ENCODE measurements at regions not wholly inside any gene's neighbourhood (a gene's known extent, or its start where the extent isn't known, plus 50 kb on each side); places are given as distances from the start of the nearest gene placed in this dataset.

DNA sequence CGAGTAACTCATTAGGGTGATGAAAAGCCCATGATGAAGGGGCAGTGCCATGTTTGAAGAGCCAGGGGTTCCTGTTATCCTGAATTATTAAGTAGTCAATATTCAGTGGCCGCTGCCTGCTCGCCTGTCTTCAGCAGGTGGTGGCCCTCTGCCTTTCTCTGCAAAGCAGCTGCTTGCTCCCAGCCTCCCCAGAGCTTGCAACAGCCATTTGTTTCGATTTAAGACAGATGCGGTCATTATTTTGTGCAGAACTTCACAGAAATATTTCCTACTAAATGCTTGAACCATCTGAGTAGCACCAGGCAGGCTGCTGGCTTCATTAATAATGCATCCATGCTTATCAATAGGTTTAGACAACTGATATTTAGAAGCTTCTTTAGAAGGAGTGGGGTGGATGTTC, 104.3 kb upstream of the TTC29 start:
- DNase-seq (ENCODE audit: low read depth): no peak
- no peak overlapping the region for H3K4me3 ChIP-seq (ENCODE audit: low read depth, low read length)
- TF ChIP-seq, protein P1, sequence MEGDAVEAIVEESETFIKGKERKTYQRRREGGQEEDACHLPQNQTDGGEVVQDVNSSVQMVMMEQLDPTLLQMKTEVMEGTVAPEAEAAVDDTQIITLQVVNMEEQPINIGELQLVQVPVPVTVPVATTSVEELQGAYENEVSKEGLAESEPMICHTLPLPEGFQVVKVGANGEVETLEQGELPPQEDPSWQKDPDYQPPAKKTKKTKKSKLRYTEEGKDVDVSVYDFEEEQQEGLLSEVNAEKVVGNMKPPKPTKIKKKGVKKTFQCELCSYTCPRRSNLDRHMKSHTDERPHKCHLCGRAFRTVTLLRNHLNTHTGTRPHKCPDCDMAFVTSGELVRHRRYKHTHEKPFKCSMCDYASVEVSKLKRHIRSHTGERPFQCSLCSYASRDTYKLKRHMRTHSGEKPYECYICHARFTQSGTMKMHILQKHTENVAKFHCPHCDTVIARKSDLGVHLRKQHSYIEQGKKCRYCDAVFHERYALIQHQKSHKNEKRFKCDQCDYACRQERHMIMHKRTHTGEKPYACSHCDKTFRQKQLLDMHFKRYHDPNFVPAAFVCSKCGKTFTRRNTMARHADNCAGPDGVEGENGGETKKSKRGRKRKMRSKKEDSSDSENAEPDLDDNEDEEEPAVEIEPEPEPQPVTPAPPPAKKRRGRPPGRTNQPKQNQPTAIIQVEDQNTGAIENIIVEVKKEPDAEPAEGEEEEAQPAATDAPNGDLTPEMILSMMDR (conservative IDR thresholded peaks at IDR 0.05; ENCODE audit: low read depth, low read length): no peak

DNA sequence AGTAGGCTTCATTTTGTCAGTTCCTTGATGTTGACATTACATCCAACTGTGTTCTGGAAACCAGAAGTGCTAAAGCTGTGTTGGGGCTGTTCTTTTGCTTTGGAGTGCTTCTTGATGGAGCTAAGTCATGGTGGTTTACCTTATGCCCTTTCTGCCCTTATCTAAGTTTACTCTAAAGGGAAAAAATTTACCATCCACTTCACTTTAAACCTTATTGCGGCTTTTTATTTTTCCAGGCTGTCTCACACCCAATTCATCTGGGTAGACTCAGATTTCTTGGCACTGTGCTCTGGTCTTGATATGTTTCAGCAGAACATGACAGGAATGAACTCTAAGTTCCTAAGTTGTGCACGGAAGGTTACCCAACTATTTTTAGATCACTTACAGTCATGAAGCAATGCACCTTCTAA, 104.7 kb upstream of the TTC29 start:
- DNase-seq (ENCODE audit: low read depth): no peak
- TF ChIP-seq, protein P1 (conservative IDR thresholded peaks at IDR 0.05; ENCODE audit: low read depth, low read length): no peak

DNA sequence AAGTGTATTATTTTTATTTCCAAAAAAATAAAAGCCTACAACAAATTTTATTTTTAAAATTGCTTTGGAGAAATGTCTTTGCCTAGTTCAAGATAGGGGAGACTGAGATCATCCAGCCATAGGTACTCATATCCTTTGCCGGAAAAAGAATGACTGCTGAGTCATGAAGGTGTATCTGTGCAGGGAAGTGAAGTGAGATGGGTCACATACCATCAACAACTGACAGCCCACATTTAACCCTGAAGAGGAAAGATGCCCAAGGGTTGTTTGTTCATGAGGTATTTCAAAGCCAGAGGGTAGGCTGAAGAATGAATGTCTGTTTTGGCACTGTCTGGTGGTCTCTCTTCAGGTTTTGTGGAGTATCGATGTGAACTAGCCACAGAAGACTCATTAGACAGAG, 106.7 kb upstream of the TTC29 start:
- TF ChIP-seq, protein P1 (conservative IDR thresholded peaks at IDR 0.05; ENCODE audit: low read depth, low read length): no peak
- no peak for DNase-seq (ENCODE audit: low read depth)
- H3K4me3 ChIP-seq (ENCODE audit: low read depth, low read length): no peak overlapping the region

More for the DNA sequence above, 104.7 kb upstream of the TTC29 start:
- H3K4me3 ChIP-seq (ENCODE audit: low read depth, low read length): no peak overlapping the region

DNA sequence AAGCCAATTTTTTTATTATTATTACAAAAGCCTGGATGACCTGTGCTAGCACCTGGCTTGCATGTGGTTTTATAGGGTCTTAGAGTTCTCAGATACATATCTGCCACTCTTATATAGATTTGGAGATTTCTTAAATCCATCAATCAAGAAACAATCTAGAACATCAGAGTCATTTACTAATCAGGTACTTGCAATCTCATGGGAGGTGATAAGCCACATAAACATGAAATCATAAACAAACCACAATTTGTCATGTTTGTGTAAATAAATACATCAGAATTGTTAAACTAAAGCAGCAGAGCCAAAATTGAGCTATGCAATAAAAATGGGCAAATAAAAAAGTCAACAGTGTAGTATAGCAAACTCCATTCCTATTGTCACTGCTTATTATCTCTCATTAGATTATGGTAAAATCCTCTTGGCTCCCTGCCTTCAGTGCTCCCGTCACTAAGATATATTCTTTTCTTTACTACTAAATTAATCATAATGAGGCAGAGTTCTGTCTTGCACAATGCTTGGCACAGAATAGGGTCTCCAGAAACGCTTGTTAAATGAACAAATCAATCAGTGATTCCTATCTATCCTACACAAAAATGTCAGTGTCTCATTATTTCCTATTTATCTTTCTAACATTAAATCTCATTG, 108.7 kb upstream of the TTC29 start:
- DNase-seq (ENCODE audit: low read depth): no peak
- TF ChIP-seq, protein P1 (conservative IDR thresholded peaks at IDR 0.05; ENCODE audit: low read depth, low read length): no peak
- H3K4me3 ChIP-seq (ENCODE audit: low read depth, low read length): no peak overlapping the region

DNA sequence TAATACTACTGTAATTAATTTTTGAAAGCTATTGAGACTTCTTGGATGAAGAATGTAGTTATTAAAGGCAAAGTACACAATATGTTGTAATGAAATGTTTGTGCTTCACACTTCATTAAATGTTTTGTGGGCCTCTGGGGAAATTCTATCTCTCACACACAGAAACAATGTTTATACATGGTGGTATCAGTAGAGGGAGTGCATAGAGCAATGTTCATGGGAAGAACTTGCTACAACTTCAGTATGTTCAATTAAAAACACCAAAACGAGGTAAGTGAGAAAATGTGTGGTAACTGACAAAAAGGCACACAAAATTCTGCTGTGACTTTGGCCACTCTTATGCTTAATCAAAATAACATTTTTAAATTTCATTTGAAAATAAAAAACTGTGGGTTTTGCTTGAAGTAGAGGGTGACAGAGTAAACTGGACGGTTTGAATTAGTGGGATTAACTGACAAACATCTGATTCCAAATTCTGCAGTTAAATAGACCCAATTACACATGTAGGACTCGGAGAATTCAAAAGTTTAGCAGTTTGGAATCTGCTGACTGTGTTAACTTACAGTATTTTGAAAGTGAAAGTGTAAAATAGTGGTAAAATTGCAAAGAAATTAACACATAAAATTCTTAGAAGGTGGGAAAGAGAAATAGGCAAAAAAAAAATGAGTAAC, 111.4 kb upstream of the TTC29 start:
- DNase-seq (ENCODE audit: low read depth): peak; percentile 22
- TF ChIP-seq, protein P1 (conservative IDR thresholded peaks at IDR 0.05; ENCODE audit: low read depth, low read length): peak; percentile 37
- H3K4me3 ChIP-seq (ENCODE audit: low read depth, low read length): peak overlapping the region; percentile 29

DNA sequence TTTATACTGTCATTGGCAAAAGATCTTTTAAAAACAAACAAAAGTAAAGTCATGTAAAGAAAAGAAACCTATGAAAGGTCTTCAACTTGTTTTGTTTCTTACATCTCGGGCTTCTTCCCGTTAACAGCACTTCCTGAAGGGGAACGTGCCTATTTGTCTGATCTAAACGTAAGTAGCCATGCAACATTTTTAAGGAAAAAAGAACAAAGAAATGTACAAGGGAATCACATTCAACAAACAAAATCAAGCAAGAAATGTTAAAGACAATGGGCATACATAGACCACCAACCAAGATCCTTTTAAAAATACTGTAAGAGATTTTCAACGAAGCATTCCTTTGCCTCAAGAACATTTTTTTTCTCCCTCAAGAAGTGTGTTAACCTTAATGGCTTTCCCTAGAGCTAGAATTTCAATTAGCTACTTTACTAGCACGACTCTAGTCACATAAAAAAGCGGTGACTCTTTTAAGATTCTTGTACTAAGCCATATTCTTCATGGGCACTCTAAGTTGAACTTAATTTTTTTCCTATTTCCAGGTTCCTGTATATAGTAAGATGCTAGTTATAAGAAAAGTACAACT, 112.0 kb upstream of the TTC29 start:
- DNase-seq (ENCODE audit: low read depth): peak; percentile 32
- H3K4me3 ChIP-seq (ENCODE audit: low read depth, low read length): peak overlapping the region; percentile 29

More for the DNA sequence above, 112.0 kb upstream of the TTC29 start:
- TF ChIP-seq, protein P1 (conservative IDR thresholded peaks at IDR 0.05; ENCODE audit: low read depth, low read length): no peak
